GM18867 (cell line): ENCODE measurements at regions not wholly inside any gene's neighbourhood (a gene's known extent, or its start where the extent isn't known, plus 50 kb on each side); places are given as distances from the start of the nearest gene placed in this dataset.
"Not testable (repeated sequence)": the region's sequence is repeated elsewhere in the genome, so short reads cannot be mapped to it uniquely, and the experiment has no call there.

ENCODE experiments used
- ATAC-seq: cut with Tn5 transposase; IDR thresholded peaks from one replicate; pipeline ENCODE4 v1.9.1; 2021; ENCODE audit warnings: mild to moderate bottlenecking, moderate library complexity; ENCODE audit not compliant: unreplicated experiment

DNA sequence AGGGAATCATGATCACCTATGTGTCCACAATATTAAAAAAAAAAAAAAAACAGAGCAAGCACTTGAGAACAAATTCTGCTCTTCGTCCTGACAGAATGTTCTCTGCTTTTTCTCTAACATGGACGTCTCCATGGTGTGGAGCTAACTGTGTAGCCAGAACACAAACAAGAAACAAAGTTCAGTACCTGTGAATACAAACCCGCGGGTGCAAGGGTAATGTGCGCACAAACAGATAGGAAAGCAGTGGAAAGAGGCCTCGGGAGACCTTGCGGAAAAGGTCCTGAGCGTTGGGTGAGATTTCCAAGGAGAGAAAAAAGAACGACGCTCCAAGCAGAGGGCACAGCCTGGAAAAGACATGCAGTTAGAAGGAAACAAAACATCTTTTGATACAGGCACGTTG lies 92.0 kb upstream of the TBL1X start:
- no peak for ATAC-seq

DNA sequence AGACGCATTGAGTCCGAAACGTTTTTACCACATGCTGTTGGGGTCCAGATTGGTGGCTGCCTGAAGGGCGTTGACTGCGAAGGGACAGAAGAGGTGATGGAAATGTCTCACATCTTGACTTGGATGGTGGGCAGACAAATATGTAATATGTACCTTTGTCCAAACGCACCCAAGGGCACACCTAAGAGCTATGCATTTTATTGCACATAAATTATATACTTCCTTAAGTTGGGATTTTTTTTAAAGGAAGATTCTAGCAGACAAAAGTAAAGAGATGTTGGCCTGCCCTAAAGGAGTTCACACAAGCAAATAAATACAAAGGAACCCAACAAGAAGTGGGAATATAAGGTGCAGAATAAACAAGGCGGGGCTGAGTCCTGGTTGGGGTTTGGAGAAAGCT lies 91.1 kb upstream of the TBL1X start:
- ATAC-seq = no peak

- ATAC-seq = no peak
These were observed 90.3 kb upstream of the TBL1X start for GRCh38 chrX:9374555-9374954.

- no peak for ATAC-seq
These were observed 88.7 kb upstream of the TBL1X start for GRCh38 chrX:9376111-9376510.

GRCh38 chrX:9377216-9377615 lies 87.6 kb upstream of the TBL1X start:
- ATAC-seq = not testable (repeated sequence)

- ATAC-seq = no peak
These were observed 85.7 kb upstream of the TBL1X start for GRCh38 chrX:9378980-9379696.

DNA sequence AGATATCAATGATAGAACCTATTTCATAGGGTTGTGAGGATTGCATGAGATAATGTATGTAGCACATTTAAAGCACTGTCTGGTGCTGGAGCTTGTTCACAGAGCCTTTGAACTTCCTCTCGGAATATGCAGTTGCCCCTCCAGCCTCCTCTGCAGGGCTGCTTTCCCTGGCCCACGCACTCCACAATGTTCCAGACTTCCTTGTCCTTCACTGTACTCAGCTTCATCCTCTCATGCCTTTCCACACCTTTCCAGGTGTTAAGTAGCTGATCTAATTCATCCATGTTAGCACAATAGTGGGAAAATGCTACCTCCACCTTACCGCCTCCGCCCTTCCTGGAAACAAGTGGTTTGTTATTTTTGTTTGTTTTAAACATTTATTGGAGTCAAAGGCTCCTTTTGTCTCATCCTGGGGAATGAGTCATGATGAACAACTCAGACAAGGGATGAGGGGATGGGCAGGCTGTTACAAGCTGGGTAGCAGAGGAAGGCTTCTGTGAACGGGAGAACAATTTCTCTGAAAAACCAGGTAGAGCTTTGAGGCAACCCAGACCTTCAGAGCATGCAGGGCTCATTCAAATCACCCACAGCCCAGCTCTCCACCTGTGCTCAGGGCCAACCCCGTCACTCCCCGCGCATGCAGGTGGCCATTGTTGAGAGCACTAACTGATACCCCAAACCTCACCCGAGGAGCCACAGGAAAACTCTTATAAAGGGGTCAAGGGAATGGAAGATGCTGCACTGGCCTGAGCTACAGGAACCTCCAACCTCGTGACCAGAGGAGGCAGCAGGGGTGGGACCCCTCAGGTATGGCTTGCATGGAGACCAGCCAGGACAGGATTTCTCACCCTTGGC lies 84.9 kb upstream of the TBL1X start:
- ATAC-seq = no peak

- ATAC-seq = no peak
These were observed 81.2 kb upstream of the TBL1X start for GRCh38 chrX:9383655-9384054.

GRCh38 chrX:9388450-9388849 lies 76.4 kb upstream of the TBL1X start:
- no peak for ATAC-seq

- no peak for ATAC-seq
These were observed 74.7 kb upstream of the TBL1X start for GRCh38 chrX:9390121-9390520.

DNA sequence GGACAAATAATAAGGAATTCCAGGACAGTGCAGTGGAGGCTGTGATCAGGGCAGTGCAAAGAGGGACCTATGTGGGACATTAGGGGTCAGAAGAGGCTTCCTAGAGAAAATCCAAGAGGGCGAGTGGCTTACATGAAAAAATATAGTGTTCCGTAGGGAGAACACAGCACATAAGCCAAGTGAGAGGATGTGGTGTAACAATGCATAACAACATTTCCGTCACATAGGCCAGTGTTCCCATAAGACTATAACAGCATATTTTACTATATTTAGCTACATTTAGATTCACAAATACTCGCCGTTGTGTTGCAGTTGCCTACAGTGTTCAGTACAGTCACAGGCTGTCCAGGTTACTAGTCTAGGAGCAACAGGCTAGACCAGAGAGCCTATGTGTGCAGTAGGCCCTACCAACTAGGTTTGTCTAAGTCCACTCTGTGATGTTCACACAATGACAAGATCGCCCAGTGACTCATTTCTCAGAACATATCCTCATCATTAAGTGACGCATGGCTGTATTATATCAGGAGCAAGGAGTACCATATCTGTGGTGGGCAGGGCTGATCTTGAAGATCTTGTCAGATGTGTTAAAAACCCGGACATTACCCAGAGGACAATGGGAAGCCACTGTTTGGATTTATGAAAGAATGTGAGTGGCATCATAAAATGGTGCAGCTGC lies 74.0 kb upstream of the TBL1X start:
- ATAC-seq = no peak

- no peak for ATAC-seq
These were observed 72.4 kb upstream of the TBL1X start for GRCh38 chrX:9392445-9392844.

DNA sequence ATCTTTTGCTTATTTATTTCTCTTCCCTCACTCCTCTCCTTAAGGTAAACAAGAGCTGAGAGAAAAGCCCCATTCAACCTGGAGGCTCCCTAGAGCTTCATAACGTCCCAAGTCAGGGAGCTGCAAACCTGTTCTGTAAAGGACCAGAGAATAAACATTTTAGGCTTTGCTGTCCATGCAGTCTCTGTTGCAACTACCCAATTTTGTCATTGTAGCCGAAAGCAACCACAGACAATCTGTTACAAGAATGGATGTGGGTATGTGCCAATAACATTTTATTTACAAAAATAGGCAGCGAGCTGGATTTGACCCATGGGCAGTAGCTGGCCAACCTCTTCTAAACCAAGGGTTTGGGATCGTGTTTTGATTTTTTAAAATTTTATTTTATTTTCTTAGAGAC lies 71.3 kb upstream of the TBL1X start:
- no peak for ATAC-seq

GRCh38 chrX:9394212-9394611 lies 70.6 kb upstream of the TBL1X start:
- ATAC-seq = no peak

- ATAC-seq = no peak
These were observed 67.9 kb upstream of the TBL1X start for GRCh38 chrX:9396930-9397329.

- ATAC-seq = no peak
These were observed 63.8 kb upstream of the TBL1X start for GRCh38 chrX:9401051-9401450.

GRCh38 chrX:9403374-9403773 lies 61.5 kb upstream of the TBL1X start:
- ATAC-seq = no peak

DNA sequence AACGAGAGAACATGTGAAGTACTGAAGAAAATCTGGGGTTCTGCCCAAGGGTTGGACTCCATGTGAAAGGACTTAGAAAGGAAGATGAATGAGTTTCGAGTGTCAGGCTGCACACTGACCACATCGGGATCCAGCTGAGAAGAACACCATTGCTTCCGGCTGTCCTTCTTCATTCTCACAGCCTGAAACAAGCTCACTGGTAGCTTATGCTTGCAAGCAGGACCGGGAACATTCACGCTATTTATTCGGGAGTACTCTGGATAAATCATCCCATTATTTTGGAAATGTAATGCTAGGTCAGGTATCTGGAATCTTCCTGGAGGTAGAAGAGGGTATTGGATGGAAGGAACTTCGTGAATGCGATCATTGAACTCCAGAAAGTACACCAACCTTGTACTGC lies 59.2 kb upstream of the TBL1X start:
- ATAC-seq = not testable (repeated sequence)

- ATAC-seq = not testable (repeated sequence)
These were observed 54.0 kb upstream of the TBL1X start for GRCh38 chrX:9410889-9411288.

DNA sequence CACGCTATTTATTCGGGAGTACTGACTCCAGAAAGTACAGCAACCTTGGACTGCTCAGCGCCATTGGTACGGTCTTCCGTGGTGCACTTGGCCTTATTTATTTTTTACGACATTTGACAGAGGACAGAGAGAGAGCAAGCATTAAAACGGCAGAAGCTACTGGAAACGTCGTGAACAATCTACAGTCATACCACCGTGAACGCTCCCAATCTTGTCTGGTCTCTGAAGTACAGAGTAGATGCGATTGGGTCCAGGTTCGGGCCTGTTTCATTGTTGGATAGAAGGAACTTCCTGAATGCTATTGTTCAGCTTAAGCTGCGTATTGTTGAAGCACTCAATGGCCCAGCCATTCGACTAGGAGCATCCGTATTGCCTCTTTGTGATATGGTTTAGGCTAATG lies 53.2 kb upstream of the TBL1X start:
- ATAC-seq = not testable (repeated sequence)

- ATAC-seq = no peak
These were observed 50.4 kb upstream of the TBL1X start for GRCh38 chrX:9414416-9414815.
